K562 (cell line): ENCODE measurements at regions not wholly inside any gene's neighbourhood (a gene's known extent, or its start where the extent isn't known, plus 50 kb on each side); places are given as distances from the start of the nearest gene placed in this dataset.

Experiments used
- E2F4 ChIP-seq: sonication (generic); formaldehyde crosslinking; IDR thresholded peaks from 2 replicates; pipeline ENCODE4 v1.8.0; 2022; ENCODE audit warnings: mild to moderate bottlenecking, low read depth, missing genetic modification reagents
- GABPA ChIP-seq: fragments of 200-800 bp; sonication (Bioruptor generic); conservative IDR thresholded peaks from 2 replicates; pipeline ENCODE4 v1.6.1; 2016; ENCODE audit warnings: low read depth, missing genetic modification characterization, missing compliant biosample characterization
- JUNB ChIP-seq: fragments of 450-650 bp; formaldehyde crosslinking; conservative IDR thresholded peaks from 2 replicates; pipeline ENCODE4 v1.4.0; 2020; ENCODE audit warnings: mild to moderate bottlenecking
- SAP30 ChIP-seq: fragments of 200-600 bp; sonication (generic); IDR thresholded peaks from 2 replicates; pipeline ENCODE4 v1.6.1; 2012; ENCODE audit warnings: borderline replicate concordance, low read depth, mild to moderate bottlenecking, moderate library complexity, low read length, control low read depth, inconsistent platforms; ENCODE audit not compliant: insufficient read depth, poor library complexity, severe bottlenecking
- SIN3B ChIP-seq: fragments of 450-650 bp; IDR thresholded peaks from 2 replicates; pipeline ENCODE4 v1.6.1; 2017; ENCODE audit warnings: low read depth, mild to moderate bottlenecking, moderate library complexity
- ZNF24 ChIP-seq: fragments of 450-650 bp; IDR thresholded peaks from 2 replicates; pipeline ENCODE4 v1.6.1; 2016
- ZNF766 ChIP-seq: fragments of 200-800 bp; sonication (Bioruptor generic); conservative IDR thresholded peaks from 2 replicates; pipeline ENCODE4 v1.6.1; 2016; ENCODE audit warnings: missing genetic modification characterization, missing compliant biosample characterization

GRCh38 chr14:58713677-58714076 lies 75.9 kb downstream of the DACT1 start:
- TF ChIP-seq JUNB (CRISPR knock-in tag) = no peak
- TF ChIP-seq ZNF766 = no peak
- TF ChIP-seq E2F4 (CRISPR knock-in tag) = no peak
- no peak for TF ChIP-seq GABPA
- TF ChIP-seq ZNF24 = no peak
- no peak for TF ChIP-seq SIN3B
- TF ChIP-seq SAP30 = no peak
